WTC11 (cell line): ENCODE measurements at regions not wholly inside any gene's neighbourhood (a gene's known extent, or its start where the extent isn't known, plus 50 kb on each side); places are given as distances from the start of the nearest gene placed in this dataset.

Experiments used
- ATAC-seq: fragments of 200-7000 bp; cut with Tn5 transposase; 2 replicates; pipeline ENCODE4 v1.10.0; 2021; ENCODE audit warnings: mild to moderate bottlenecking, moderate library complexity
- CTCF ChIA-PET: fragments of 300-600 bp; sonication (Branson Sonifier 250); formaldehyde crosslinking; loops from one replicate; lab custom pipeline; 2021; ENCODE audit warnings: antibody characterized with exemption; lab: Charles Lee
- POLR2A ChIA-PET: fragments of 350-600 bp; sonication (Branson Sonifier 250); formaldehyde crosslinking; loops from one replicate; lab custom pipeline; 2021; ENCODE audit warnings: antibody characterized with exemption; lab: Charles Lee
- DNase-seq: peaks from one replicate; pipeline ENCODE4 v3.0.0; 2021; ENCODE audit warnings: low spot score
- H3K27ac Mint-ChIP-seq: 2 replicates; pipeline ENCODE4 v1.8.0; 2021; ENCODE audit warnings: mixed read lengths
- H3K27me3 Mint-ChIP-seq: 2 replicates; pipeline ENCODE4 v1.8.0; 2021; ENCODE audit warnings: low read depth, mild to moderate bottlenecking, moderate library complexity, mixed read lengths
- H3K36me3 Mint-ChIP-seq: 2 replicates; pipeline ENCODE4 v1.8.0; 2021; ENCODE audit warnings: mixed read lengths
- H3K4me1 Mint-ChIP-seq: 2 replicates; pipeline ENCODE4 v1.8.0; 2022; ENCODE audit warnings: mixed read lengths
- H3K4me3 Mint-ChIP-seq: 2 replicates; pipeline ENCODE4 v1.8.0; 2021; ENCODE audit warnings: mild to moderate bottlenecking, moderate library complexity, mixed read lengths
- H3K9me3 Mint-ChIP-seq: 2 replicates; pipeline ENCODE4 v1.8.0; 2021; ENCODE audit warnings: mixed read lengths
- GTF2I ChIP-seq: fragments of 250-450 bp; sonication (Bioruptor Pico); conservative IDR thresholded peaks from 2 replicates; pipeline ENCODE4 v1.4.0; 2021; ENCODE audit warnings: mild to moderate bottlenecking
- MXD4 ChIP-seq: fragments of 250-450 bp; sonication (Bioruptor Pico); IDR thresholded peaks from 2 replicates; pipeline ENCODE4 v1.8.0; 2021; ENCODE audit warnings: mild to moderate bottlenecking, moderate library complexity, borderline replicate concordance
- MYBL2 ChIP-seq: sonication (generic); formaldehyde crosslinking; IDR thresholded peaks from 2 replicates; pipeline ENCODE4 v1.8.1; 2023; ENCODE audit warnings: mild to moderate bottlenecking, moderate library complexity, missing genetic modification reagents
- SOX15 ChIP-seq: fragments of 250-450 bp; sonication (Bioruptor Pico); IDR thresholded peaks from 2 replicates; pipeline ENCODE4 v1.9.0; 2021; ENCODE audit warnings: mild to moderate bottlenecking
- ZNF396 ChIP-seq: fragments of 250-450 bp; sonication (Bioruptor Pico); IDR thresholded peaks from 2 replicates; pipeline ENCODE4 v1.8.0; 2021; ENCODE audit warnings: mild to moderate bottlenecking, moderate library complexity, borderline replicate concordance
- ZNF423 ChIP-seq: fragments of 250-450 bp; sonication (Bioruptor Pico); IDR thresholded peaks from 2 replicates; pipeline ENCODE4 v2.1.2; 2022; ENCODE audit warnings: mild to moderate bottlenecking, moderate library complexity
- TF ChIP-seq, protein P1 (sequence below): fragments of 250-450 bp; sonication (Bioruptor Pico); IDR thresholded peaks from 2 replicates; pipeline ENCODE4 v2.1.2; 2022; ENCODE audit warnings: mild to moderate bottlenecking, moderate library complexity
- TF ChIP-seq, protein P2 (sequence below): sonication (generic); formaldehyde crosslinking; IDR thresholded peaks from 2 replicates; pipeline ENCODE4 v1.8.1; 2022; ENCODE audit warnings: mild to moderate bottlenecking, missing genetic modification reagents, moderate library complexity, borderline replicate concordance
- TF ChIP-seq, protein P3 (sequence below): fragments of 250-450 bp; sonication (Bioruptor Pico); IDR thresholded peaks from 2 replicates; pipeline ENCODE4 v1.9.0; 2021; ENCODE audit warnings: moderate library complexity, mild to moderate bottlenecking, inconsistent platforms, borderline replicate concordance
- TF ChIP-seq, protein P4 (sequence below): fragments of 200-600 bp; IDR thresholded peaks from 2 replicates; pipeline ENCODE4 v1.8.0; 2022; ENCODE audit warnings: antibody characterized with exemption
- TF ChIP-seq, protein P5 (sequence below): fragments of 250-450 bp; sonication (Bioruptor Pico); conservative IDR thresholded peaks from 2 replicates; pipeline ENCODE4 v1.9.0; 2021; ENCODE audit warnings: mild to moderate bottlenecking
- TF ChIP-seq, protein P6 (sequence below): sonication (generic); formaldehyde crosslinking; IDR thresholded peaks from 2 replicates; pipeline ENCODE4 v1.8.1; 2022; ENCODE audit warnings: missing genetic modification reagents, borderline replicate concordance
- TF ChIP-seq, protein P7 (sequence below): fragments of 250-450 bp; sonication (Bioruptor Pico); IDR thresholded peaks from 2 replicates; pipeline ENCODE4 v1.9.0; 2021; ENCODE audit warnings: mild to moderate bottlenecking
- TF ChIP-seq, protein P8 (sequence below): sonication (generic); formaldehyde crosslinking; IDR thresholded peaks from 2 replicates; pipeline ENCODE4 v1.8.0; 2023; ENCODE audit warnings: mild to moderate bottlenecking, missing genetic modification reagents
- TF ChIP-seq, protein P9 (sequence below): sonication (generic); formaldehyde crosslinking; IDR thresholded peaks from 2 replicates; pipeline ENCODE4 v1.8.0; 2022; ENCODE audit warnings: mild to moderate bottlenecking, missing genetic modification reagents
- TF ChIP-seq, protein P10 (sequence below): sonication (generic); formaldehyde crosslinking; IDR thresholded peaks from 2 replicates; pipeline ENCODE4 v1.8.1; 2022; ENCODE audit warnings: mild to moderate bottlenecking, moderate library complexity, missing genetic modification reagents

DNA sequence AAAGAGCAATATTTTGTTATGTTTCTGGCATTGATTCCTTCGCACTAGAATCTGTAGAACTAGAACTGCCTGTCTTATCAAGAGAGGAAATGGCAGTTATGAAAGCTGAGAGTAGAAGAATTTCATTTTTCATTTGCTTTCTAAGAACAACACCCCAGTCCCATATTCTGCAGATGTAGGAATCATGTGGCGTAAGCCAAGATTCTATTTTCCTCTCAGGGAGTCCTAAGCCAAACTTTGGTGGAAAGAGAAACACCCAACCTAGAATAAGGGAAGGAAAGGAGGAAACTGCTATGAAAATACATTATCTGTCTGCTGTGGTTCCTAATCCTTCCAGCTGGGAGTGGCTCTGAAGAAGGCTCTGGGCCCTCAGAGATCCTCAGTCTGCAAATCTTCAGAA, 1176.9 kb upstream of the C9orf72 start (continued):
- TF ChIP-seq, protein P1, sequence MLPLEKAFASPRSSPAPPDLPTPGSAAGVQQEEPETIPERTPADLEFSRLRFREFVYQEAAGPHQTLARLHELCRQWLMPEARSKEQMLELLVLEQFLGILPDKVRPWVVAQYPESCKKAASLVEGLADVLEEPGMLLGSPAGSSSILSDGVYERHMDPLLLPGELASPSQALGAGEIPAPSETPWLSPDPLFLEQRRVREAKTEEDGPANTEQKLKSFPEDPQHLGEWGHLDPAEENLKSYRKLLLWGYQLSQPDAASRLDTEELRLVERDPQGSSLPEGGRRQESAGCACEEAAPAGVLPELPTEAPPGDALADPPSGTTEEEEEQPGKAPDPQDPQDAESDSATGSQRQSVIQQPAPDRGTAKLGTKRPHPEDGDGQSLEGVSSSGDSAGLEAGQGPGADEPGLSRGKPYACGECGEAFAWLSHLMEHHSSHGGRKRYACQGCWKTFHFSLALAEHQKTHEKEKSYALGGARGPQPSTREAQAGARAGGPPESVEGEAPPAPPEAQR (CRISPR knock-in tag): no peak
- TF ChIP-seq GTF2I: no peak
- TF ChIP-seq ZNF396 (CRISPR knock-in tag): no peak
- TF ChIP-seq SOX15 (CRISPR knock-in tag): no peak
- TF ChIP-seq, protein P2, sequence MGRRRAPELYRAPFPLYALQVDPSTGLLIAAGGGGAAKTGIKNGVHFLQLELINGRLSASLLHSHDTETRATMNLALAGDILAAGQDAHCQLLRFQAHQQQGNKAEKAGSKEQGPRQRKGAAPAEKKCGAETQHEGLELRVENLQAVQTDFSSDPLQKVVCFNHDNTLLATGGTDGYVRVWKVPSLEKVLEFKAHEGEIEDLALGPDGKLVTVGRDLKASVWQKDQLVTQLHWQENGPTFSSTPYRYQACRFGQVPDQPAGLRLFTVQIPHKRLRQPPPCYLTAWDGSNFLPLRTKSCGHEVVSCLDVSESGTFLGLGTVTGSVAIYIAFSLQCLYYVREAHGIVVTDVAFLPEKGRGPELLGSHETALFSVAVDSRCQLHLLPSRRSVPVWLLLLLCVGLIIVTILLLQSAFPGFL (CRISPR knock-in tag): no peak
- TF ChIP-seq, protein P3, sequence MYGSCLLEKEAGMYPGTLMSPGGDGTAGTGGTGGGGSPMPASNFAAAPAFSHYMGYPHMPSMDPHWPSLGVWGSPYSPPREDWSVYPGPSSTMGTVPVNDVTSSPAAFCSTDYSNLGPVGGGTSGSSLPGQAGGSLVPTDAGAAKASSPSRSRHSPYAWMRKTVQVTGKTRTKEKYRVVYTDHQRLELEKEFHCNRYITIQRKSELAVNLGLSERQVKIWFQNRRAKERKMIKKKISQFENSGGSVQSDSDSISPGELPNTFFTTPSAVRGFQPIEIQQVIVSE (CRISPR knock-in tag): no peak
- TF ChIP-seq, protein P4, sequence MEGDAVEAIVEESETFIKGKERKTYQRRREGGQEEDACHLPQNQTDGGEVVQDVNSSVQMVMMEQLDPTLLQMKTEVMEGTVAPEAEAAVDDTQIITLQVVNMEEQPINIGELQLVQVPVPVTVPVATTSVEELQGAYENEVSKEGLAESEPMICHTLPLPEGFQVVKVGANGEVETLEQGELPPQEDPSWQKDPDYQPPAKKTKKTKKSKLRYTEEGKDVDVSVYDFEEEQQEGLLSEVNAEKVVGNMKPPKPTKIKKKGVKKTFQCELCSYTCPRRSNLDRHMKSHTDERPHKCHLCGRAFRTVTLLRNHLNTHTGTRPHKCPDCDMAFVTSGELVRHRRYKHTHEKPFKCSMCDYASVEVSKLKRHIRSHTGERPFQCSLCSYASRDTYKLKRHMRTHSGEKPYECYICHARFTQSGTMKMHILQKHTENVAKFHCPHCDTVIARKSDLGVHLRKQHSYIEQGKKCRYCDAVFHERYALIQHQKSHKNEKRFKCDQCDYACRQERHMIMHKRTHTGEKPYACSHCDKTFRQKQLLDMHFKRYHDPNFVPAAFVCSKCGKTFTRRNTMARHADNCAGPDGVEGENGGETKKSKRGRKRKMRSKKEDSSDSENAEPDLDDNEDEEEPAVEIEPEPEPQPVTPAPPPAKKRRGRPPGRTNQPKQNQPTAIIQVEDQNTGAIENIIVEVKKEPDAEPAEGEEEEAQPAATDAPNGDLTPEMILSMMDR: no peak
- no peak for TF ChIP-seq MXD4 (CRISPR knock-in tag)
- TF ChIP-seq, protein P5, sequence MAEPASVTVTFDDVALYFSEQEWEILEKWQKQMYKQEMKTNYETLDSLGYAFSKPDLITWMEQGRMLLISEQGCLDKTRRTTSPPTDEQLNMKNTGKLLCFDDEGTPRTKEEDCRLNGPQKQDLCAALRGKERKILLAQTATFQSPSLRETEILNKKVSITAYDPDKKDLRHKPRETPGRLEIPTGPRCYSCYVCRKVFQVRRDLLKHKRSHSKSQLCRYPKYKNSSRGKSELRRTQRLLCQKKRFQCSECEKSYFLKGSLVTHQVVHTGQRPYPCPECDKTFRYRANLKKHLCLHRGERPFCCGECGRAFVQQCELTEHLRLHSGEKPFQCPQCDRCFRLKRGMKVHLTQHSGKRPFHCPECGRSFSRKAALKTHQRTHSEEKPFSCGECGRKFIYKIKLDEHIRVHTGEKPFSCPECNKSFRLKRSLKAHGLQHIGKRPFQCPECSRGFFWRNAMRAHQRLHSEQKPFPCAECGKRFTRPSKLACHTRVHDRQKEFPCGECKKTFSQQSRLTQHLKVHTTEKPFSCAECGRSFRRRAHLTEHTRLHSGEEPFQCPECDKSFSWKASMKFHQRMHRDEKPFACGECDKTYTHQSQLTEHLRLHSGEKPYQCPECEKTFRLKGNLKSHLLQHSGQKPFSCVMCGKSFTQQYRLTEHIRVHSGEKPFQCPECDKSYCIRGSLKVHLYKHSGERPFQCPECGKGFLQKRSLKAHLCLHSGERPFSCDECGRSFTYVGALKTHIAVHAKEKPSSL (CRISPR knock-in tag): no peak

DNA sequence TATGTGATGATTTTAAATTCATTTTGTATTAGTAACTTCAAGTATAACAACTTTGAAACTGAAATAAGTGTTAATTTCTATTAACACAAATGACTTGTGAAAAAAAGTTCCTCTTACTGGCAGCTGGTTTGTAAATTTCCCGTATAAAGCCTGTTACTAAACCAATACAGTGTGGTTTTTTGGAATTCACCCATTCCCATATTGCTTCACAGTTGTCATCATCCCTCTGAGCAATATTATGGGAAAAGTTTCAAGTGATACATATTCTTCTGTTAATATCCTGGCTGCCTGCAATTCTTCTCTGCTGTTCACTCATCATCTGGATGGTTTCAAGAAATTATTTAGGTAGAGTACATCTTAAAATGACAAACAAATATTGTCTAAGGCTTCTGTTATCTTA, 1185.1 kb upstream of the C9orf72 start:
- Mint-ChIP-seq H3K36me3 (no peaks in the 10 kb centered on the region), H3K9me3 (peaks cover 7% of the 10 kb centered on the region), H3K4me3 (no peak overlapping the region), H3K27me3 (no peaks in the 10 kb centered on the region), H3K4me1 (peaks cover 17% of the 10 kb centered on the region), H3K27ac (no peak overlapping the region)
- ChIA-PET CTCF (no interaction called here), POLR2A (no interaction called here)
- ATAC-seq: no peak
- no peak for DNase-seq
- no peak for TF ChIP-seq MYBL2 (CRISPR knock-in tag)
- TF ChIP-seq, protein P6, sequence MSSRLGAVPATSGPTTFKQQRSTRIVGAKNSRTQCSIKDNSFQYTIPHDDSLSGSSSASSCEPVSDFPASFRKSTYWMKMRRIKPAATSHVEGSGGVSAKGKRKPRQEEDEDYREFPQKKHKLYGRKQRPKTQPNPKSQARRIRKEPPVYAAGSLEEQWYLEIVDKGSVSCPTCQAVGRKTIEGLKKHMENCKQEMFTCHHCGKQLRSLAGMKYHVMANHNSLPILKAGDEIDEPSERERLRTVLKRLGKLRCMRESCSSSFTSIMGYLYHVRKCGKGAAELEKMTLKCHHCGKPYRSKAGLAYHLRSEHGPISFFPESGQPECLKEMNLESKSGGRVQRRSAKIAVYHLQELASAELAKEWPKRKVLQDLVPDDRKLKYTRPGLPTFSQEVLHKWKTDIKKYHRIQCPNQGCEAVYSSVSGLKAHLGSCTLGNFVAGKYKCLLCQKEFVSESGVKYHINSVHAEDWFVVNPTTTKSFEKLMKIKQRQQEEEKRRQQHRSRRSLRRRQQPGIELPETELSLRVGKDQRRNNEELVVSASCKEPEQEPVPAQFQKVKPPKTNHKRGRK (CRISPR knock-in tag): no peak
- no peak for TF ChIP-seq ZNF423 (CRISPR knock-in tag)
- TF ChIP-seq, protein P7, sequence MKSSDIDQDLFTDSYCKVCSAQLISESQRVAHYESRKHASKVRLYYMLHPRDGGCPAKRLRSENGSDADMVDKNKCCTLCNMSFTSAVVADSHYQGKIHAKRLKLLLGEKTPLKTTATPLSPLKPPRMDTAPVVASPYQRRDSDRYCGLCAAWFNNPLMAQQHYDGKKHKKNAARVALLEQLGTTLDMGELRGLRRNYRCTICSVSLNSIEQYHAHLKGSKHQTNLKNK (CRISPR knock-in tag): no peak
- TF ChIP-seq, protein P8, sequence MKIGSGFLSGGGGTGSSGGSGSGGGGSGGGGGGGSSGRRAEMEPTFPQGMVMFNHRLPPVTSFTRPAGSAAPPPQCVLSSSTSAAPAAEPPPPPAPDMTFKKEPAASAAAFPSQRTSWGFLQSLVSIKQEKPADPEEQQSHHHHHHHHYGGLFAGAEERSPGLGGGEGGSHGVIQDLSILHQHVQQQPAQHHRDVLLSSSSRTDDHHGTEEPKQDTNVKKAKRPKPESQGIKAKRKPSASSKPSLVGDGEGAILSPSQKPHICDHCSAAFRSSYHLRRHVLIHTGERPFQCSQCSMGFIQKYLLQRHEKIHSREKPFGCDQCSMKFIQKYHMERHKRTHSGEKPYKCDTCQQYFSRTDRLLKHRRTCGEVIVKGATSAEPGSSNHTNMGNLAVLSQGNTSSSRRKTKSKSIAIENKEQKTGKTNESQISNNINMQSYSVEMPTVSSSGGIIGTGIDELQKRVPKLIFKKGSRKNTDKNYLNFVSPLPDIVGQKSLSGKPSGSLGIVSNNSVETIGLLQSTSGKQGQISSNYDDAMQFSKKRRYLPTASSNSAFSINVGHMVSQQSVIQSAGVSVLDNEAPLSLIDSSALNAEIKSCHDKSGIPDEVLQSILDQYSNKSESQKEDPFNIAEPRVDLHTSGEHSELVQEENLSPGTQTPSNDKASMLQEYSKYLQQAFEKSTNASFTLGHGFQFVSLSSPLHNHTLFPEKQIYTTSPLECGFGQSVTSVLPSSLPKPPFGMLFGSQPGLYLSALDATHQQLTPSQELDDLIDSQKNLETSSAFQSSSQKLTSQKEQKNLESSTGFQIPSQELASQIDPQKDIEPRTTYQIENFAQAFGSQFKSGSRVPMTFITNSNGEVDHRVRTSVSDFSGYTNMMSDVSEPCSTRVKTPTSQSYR (CRISPR knock-in tag): no peak
- TF ChIP-seq, protein P2 (CRISPR knock-in tag): no peak
- TF ChIP-seq, protein P9, sequence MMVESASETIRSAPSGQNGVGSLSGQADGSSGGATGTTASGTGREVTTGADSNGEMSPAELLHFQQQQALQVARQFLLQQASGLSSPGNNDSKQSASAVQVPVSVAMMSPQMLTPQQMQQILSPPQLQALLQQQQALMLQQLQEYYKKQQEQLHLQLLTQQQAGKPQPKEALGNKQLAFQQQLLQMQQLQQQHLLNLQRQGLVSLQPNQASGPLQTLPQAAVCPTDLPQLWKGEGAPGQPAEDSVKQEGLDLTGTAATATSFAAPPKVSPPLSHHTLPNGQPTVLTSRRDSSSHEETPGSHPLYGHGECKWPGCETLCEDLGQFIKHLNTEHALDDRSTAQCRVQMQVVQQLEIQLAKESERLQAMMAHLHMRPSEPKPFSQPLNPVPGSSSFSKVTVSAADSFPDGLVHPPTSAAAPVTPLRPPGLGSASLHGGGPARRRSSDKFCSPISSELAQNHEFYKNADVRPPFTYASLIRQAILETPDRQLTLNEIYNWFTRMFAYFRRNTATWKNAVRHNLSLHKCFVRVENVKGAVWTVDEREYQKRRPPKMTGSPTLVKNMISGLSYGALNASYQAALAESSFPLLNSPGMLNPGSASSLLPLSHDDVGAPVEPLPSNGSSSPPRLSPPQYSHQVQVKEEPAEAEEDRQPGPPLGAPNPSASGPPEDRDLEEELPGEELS (CRISPR knock-in tag): no peak
- TF ChIP-seq, protein P10, sequence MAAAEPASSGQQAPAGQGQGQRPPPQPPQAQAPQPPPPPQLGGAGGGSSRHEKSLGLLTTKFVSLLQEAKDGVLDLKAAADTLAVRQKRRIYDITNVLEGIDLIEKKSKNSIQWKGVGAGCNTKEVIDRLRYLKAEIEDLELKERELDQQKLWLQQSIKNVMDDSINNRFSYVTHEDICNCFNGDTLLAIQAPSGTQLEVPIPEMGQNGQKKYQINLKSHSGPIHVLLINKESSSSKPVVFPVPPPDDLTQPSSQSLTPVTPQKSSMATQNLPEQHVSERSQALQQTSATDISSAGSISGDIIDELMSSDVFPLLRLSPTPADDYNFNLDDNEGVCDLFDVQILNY: no peak
